WTC11 (cell line): ENCODE measurements at regions not wholly inside any gene's neighbourhood (a gene's known extent, or its start where the extent isn't known, plus 50 kb on each side); places are given as distances from the start of the nearest gene placed in this dataset.

Experiments used
- CREB1 ChIP-seq: sonication (generic); formaldehyde crosslinking; IDR thresholded peaks from 2 replicates; pipeline ENCODE4 v1.8.0; 2023; ENCODE audit warnings: mild to moderate bottlenecking, missing genetic modification reagents
- CTCF ChIP-seq: fragments of 200-600 bp; IDR thresholded peaks from 2 replicates; pipeline ENCODE4 v1.8.0; 2022; ENCODE audit warnings: antibody characterized with exemption
- FOXP1 ChIP-seq: sonication (generic); formaldehyde crosslinking; IDR thresholded peaks from 2 replicates; pipeline ENCODE4 v1.8.0; 2022; ENCODE audit warnings: missing genetic modification reagents, mild to moderate bottlenecking, moderate library complexity, borderline replicate concordance
- NFYB ChIP-seq: sonication (generic); formaldehyde crosslinking; conservative IDR thresholded peaks from 2 replicates; pipeline ENCODE4 v1.8.0; 2022; ENCODE audit warnings: low read depth, missing genetic modification reagents
- USF2 ChIP-seq: sonication (generic); formaldehyde crosslinking; IDR thresholded peaks from 2 replicates; pipeline ENCODE4 v1.8.1; 2023; ENCODE audit warnings: mild to moderate bottlenecking, missing genetic modification reagents, moderate library complexity
- ZNF671 ChIP-seq: fragments of 250-450 bp; sonication (Bioruptor Pico); IDR thresholded peaks from 2 replicates; pipeline ENCODE4 v1.8.0; 2021; ENCODE audit warnings: mild to moderate bottlenecking

GRCh38 chr2:209194717-209195116 is 229.1 kb upstream of the MAP2 start:
- TF ChIP-seq ZNF671 (CRISPR knock-in tag) (no peak), CTCF (no peak), NFYB (no peak), FOXP1 (no peak), USF2 (CRISPR knock-in tag) (no peak), CREB1 (CRISPR knock-in tag) (no peak)
